ENCODE measurements at regions not wholly inside any gene's neighbourhood (a gene's known extent, or its start where the extent isn't known, plus 50 kb on each side); places are given as distances from the start of the nearest gene placed in this dataset.

DNA sequence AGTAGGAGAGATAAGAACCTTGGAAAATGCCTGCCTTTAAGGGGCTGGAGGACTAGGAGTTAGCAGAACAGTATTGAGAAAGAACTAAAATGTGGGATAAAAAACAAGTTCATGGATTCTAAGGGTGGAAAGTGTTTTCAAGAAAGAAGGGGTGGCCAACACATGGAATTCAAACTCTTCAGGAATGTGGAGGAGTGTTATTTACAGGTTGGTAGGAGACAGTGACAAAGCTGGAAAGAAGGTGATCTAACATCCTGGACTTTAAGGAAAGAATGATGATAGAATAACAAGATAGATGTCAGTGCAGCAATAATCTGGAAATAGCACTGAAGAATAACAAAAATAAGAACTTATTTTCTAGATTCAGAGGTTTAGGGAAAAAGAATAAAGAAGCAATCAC lies 54.0 kb upstream of the TNFRSF21 start:
- no peak for TF ChIP-seq CTCF (IDR thresholded peaks at IDR 0.05; ENCODE audit: low read depth, low read length, missing input control)
- no peak for TF ChIP-seq SP1 (IDR thresholded peaks at IDR 0.05)
- no peak for TF ChIP-seq RXRA (IDR thresholded peaks at IDR 0.05)
- no peak for TF ChIP-seq GABPA (IDR thresholded peaks at IDR 0.05 in 1 of 2, conservative IDR thresholded peaks at IDR 0.05 in 1 of 2)
- no peak for TF ChIP-seq RAD21 (IDR thresholded peaks at IDR 0.05)
- TF ChIP-seq, protein P1, sequence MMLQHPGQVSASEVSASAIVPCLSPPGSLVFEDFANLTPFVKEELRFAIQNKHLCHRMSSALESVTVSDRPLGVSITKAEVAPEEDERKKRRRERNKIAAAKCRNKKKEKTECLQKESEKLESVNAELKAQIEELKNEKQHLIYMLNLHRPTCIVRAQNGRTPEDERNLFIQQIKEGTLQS (IDR thresholded peaks at IDR 0.05), result no peak
- TF ChIP-seq JUND (IDR thresholded peaks at IDR 0.05), result no peak
- no peak for TF ChIP-seq TAF1 (conservative IDR thresholded peaks at IDR 0.05)
- no peak for TF ChIP-seq YY1 (IDR thresholded peaks at IDR 0.05)
